C4-2B (cell line): ENCODE measurements at regions not wholly inside any gene's neighbourhood (a gene's known extent, or its start where the extent isn't known, plus 50 kb on each side); places are given as distances from the start of the nearest gene placed in this dataset.

Experiments
- H3K27ac ChIP-seq: fragments of 450-650 bp; 2 replicates; pipeline ENCODE4 v1.5.1; 2017
- CTCF ChIP-seq: fragments of 450-650 bp; conservative IDR thresholded peaks from 2 replicates; pipeline ENCODE4 v1.5.1; 2017; ENCODE audit warnings: mild to moderate bottlenecking
- ZFX ChIP-seq: fragments of 450-650 bp; IDR thresholded peaks from 2 replicates; pipeline ENCODE4 v1.6.1; 2017

GRCh38 chr2:106965611-106966010 is 79.6 kb upstream of the ST6GAL2 start:
- no peak overlapping the region for H3K27ac ChIP-seq
- TF ChIP-seq CTCF (no peak), ZFX (no peak)

GRCh38 chr2:106969777-106970176 is 83.8 kb upstream of the ST6GAL2 start:
- TF ChIP-seq CTCF: no peak
- no peak for TF ChIP-seq ZFX
- H3K27ac ChIP-seq: no peak overlapping the region

- no peak for TF ChIP-seq CTCF
- no peak for TF ChIP-seq ZFX
- no peak overlapping the region for H3K27ac ChIP-seq
Measured at GRCh38 chr2:106970471-106971261, 84.7 kb upstream of the ST6GAL2 start.

GRCh38 chr2:106972782-106973181 is 86.8 kb upstream of the ST6GAL2 start:
- TF ChIP-seq ZFX: no peak
- TF ChIP-seq CTCF: no peak
- H3K27ac ChIP-seq: no peak overlapping the region

- TF ChIP-seq CTCF (no peak), ZFX (no peak)
- no peak overlapping the region for H3K27ac ChIP-seq
Measured at GRCh38 chr2:106974891-106975290, 88.9 kb upstream of the ST6GAL2 start.

- no peak overlapping the region for H3K27ac ChIP-seq
- TF ChIP-seq ZFX: no peak
- no peak for TF ChIP-seq CTCF
Measured at GRCh38 chr2:106975641-106976040, 89.7 kb upstream of the ST6GAL2 start.

- no peak for TF ChIP-seq CTCF
- no peak for TF ChIP-seq ZFX
- H3K27ac ChIP-seq: no peak overlapping the region
Measured at GRCh38 chr2:106976548-106976947, 90.6 kb upstream of the ST6GAL2 start.
